ENCODE measurements at regions not wholly inside any gene's neighbourhood (a gene's known extent, or its start where the extent isn't known, plus 50 kb on each side); places are given as distances from the start of the nearest gene placed in this dataset.

- H3K14ac ChIP-seq (ENCODE audit: insufficient read depth, low read length): no peak overlapping the region
- peaks cover 3 to 17% (median 5%) of the 10 kb centered on the region in 3 experiments; a peak in 5 of 7 replicates for H3K36me3 Mint-ChIP-seq (ENCODE audit: insufficient read depth in 1 of 3, low read depth in 3 of 3)
- H3K56ac ChIP-seq (ENCODE audit: insufficient read length, low read depth, low read length): no peak overlapping the region
- H2BK15ac ChIP-seq (ENCODE audit: low read depth, low read length): no peak overlapping the region
- H2BK12ac ChIP-seq (ENCODE audit: insufficient read length, low read depth, low read length): no peak overlapping the region
- no peaks in the 10 kb centered on the region for H3K27me3 Mint-ChIP-seq (ENCODE audit: low read depth)
- H3K4ac ChIP-seq (ENCODE audit: low read depth, low read length): no peak overlapping the region
- no peaks in the 10 kb centered on the region for H4K20me1 ChIP-seq (ENCODE audit: control insufficient read depth, insufficient read depth, insufficient read length)
- no peak overlapping the region for H3K18ac ChIP-seq (ENCODE audit: insufficient read length, low read depth, low read length)
- H3K27ac Mint-ChIP-seq: no peak overlapping the region
- DNase-seq: no peak
- H3K4me1 ChIP-seq (ENCODE audit: insufficient read depth, low read length): no peaks in the 10 kb centered on the region
- H3K79me2 ChIP-seq (ENCODE audit: insufficient read depth, low read length): no peaks in the 10 kb centered on the region
- WGBS (ENCODE audit: extremely low coverage, insufficient read length, low lambda C conversion rate): no CpG with 5 or more reads among the region's 2 CpGs
- H4K8ac ChIP-seq (replicated peaks; ENCODE audit: insufficient read length, low read depth, low read length): no peak overlapping the region
- H3K9me3 ChIP-seq (ENCODE audit: control insufficient read depth, low read depth, low read length): no peaks in the 10 kb centered on the region
- no peak for TF ChIP-seq CTCF (conservative IDR thresholded peaks at IDR 0.05)
- no peak overlapping the region for H3K4me2 ChIP-seq (ENCODE audit: insufficient read depth, insufficient read length, low read length)
- no peak overlapping the region for H2BK120ac ChIP-seq (ENCODE audit: low read depth, low read length, poor library complexity, severe bottlenecking)
- no peaks in the 10 kb centered on the region for H3K79me1 ChIP-seq (ENCODE audit: insufficient read depth, low read depth, low read length, poor library complexity, severe bottlenecking)
- peaks cover 3 to 6% of the 10 kb centered on the region in 2 experiments; a peak in 3 of 4 replicates for H3K4me1 Mint-ChIP-seq
- no peak overlapping the region for H2BK5ac ChIP-seq (ENCODE audit: insufficient read length, low read length)
- H4K91ac ChIP-seq (ENCODE audit: insufficient read length, low read depth, low read length): no peak overlapping the region
- H3K27ac ChIP-seq (ENCODE audit: insufficient read length, low read depth, low read length): no peak overlapping the region
- no peak overlapping the region for H3K9ac ChIP-seq (ENCODE audit: extremely low read depth, insufficient read length, low read length)
- no peak overlapping the region for H4K5ac ChIP-seq (ENCODE audit: insufficient read length, low read depth, low read length)
- H3K27me3 ChIP-seq (ENCODE audit: insufficient read depth, low read length): no peaks in the 10 kb centered on the region
- H2AK5ac ChIP-seq (ENCODE audit: insufficient read length, low read length): no peak overlapping the region
- H3T11ph ChIP-seq (ENCODE audit: low read length): no peak overlapping the region
- no peak overlapping the region for H2AFZ ChIP-seq (ENCODE audit: low read length)
- no peak overlapping the region for H3K23ac ChIP-seq (ENCODE audit: insufficient read length, low read depth, low read length)
- H3K4me3 Mint-ChIP-seq: no peak overlapping the region
- no peaks in the 10 kb centered on the region; a peak in 1 of 5 replicates for H3K9me3 Mint-ChIP-seq
- H2BK20ac ChIP-seq (ENCODE audit: low read depth, low read length, poor library complexity, severe bottlenecking): no peak overlapping the region
- H3K23me2 ChIP-seq (ENCODE audit: insufficient read length, low read depth, low read length, poor library complexity, severe bottlenecking): no peaks in the 10 kb centered on the region
These were observed 280.0 kb downstream of the MEX3B start for GRCh38 chr15:81765816-81766215.

Measured in H9 (cell line).